Endodermal cell (in vitro differentiated cells): ENCODE measurements at regions not wholly inside any gene's neighbourhood (a gene's known extent, or its start where the extent isn't known, plus 50 kb on each side); places are given as distances from the start of the nearest gene placed in this dataset.

Experiments used
- DNase-seq: peaks from one replicate; pipeline ENCODE4 v3.0.0-alpha.2; 2017
- H3K27ac ChIP-seq: 2 replicates; pipeline ENCODE4 v1.5.1; 2013; ENCODE audit warnings: mild to moderate bottlenecking, low read depth, low read length, moderate library complexity
- H3K27me3 ChIP-seq: 2 replicates; pipeline ENCODE4 v1.6.1; 2013; ENCODE audit warnings: mild to moderate bottlenecking, low read length, moderate library complexity; ENCODE audit not compliant: insufficient read depth, control insufficient read depth, poor library complexity, severe bottlenecking
- H3K36me3 ChIP-seq: 2 replicates; pipeline ENCODE4 v1.7.0; 2013; ENCODE audit warnings: mild to moderate bottlenecking, low read length, moderate library complexity; ENCODE audit not compliant: control insufficient read depth, insufficient read depth
- H3K4me1 ChIP-seq: one replicate; pipeline ENCODE4 v1.7.0; 2013; ENCODE audit warnings: low read length; ENCODE audit not compliant: control insufficient read depth, insufficient read depth
- H3K4me3 ChIP-seq: 2 replicates; pipeline ENCODE4 v1.5.1; 2013; ENCODE audit warnings: mild to moderate bottlenecking, low read length, moderate library complexity
- H3K9ac ChIP-seq: 2 replicates; pipeline ENCODE4 v1.6.1; 2013; ENCODE audit warnings: mild to moderate bottlenecking, low read length, moderate library complexity; ENCODE audit not compliant: poor library complexity, severe bottlenecking; ENCODE audit errors: extremely low read depth
- H3K9me3 ChIP-seq: 2 replicates; pipeline ENCODE4 v1.6.1; 2013; ENCODE audit warnings: mild to moderate bottlenecking, low read length, moderate library complexity; ENCODE audit not compliant: control insufficient read depth
- H3K27ac Mint-ChIP-seq: 2 replicates; pipeline ENCODE4 v1.8.0; 2020; ENCODE audit warnings: mixed read lengths
- H3K27me3 Mint-ChIP-seq: 2 replicates; pipeline ENCODE4 v1.8.0; 2021; ENCODE audit warnings: mild to moderate bottlenecking, mixed read lengths; ENCODE audit not compliant: insufficient read depth
- H3K36me3 Mint-ChIP-seq: 2 replicates; pipeline ENCODE4 v1.8.0; 2020; ENCODE audit warnings: low read depth, mixed read lengths
- H3K4me1 Mint-ChIP-seq: 2 replicates; pipeline ENCODE4 v1.8.0; 2020; ENCODE audit warnings: mixed read lengths
- H3K4me3 Mint-ChIP-seq: 2 replicates; pipeline ENCODE4 v1.8.0; 2020; ENCODE audit warnings: mild to moderate bottlenecking, moderate library complexity, mixed read lengths
- H3K9me3 Mint-ChIP-seq: 2 replicates; pipeline ENCODE4 v1.8.0; 2020; ENCODE audit warnings: mild to moderate bottlenecking, mixed read lengths
- CTCF ChIP-seq: fragments of 200-600 bp; sonication (generic); conservative IDR thresholded peaks from 2 replicates; pipeline ENCODE4 v1.5.0; 2021; ENCODE audit warnings: antibody characterized with exemption, mild to moderate bottlenecking
- WGBS, 2 experiments: methylation state at CpG; one replicate each; pipeline versions ENCODE4 v1.1.5 to v1.1.7; 2013; ENCODE audit warnings: missing lambda C conversion rate in 2 of 2, mixed read lengths in 1 of 2; ENCODE audit not compliant: insufficient coverage in 1 of 2, insufficient read length in 1 of 2; 5-methylcytosine and 5-hydroxymethylcytosine counted together

DNA sequence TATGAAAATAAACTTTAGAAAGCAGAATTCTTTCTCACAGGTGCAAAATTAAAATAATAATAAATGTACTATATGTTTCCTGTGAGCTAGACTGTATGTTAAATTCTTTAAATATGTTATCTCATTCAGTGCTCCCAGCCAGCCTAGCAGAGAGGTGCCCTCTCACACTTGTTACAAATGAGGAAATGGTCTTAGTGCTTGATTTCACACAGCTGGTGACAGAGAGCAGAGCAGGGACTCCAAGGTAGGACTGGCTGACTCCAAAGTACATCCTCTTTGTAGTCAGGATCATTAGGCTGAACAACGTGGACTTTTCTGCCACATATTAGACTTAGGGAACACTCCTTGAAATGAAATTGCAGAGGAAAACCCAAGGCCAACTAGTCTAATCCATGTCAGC is 72.0 kb upstream of the HHIP start:
- Mint-ChIP-seq H3K27ac (no peak overlapping the region), H3K27me3 (no peaks in the 10 kb centered on the region), H3K9me3 (no peaks in the 10 kb centered on the region), H3K36me3 (no peaks in the 10 kb centered on the region), H3K4me3 (no peak overlapping the region), H3K4me1 (peaks cover 22% of the 10 kb centered on the region)
- no peak for TF ChIP-seq CTCF
- 87 to 100% methylated on average over 1 of the region's 1 CpG for WGBS, 2 experiments
- no peaks in the 10 kb centered on the region for H3K27me3 ChIP-seq
- DNase-seq, result no peak
- H3K27ac ChIP-seq, result no peak overlapping the region
- no peak overlapping the region for H3K9ac ChIP-seq
- H3K4me1 ChIP-seq, result no peaks in the 10 kb centered on the region
- H3K9me3 ChIP-seq, result no peaks in the 10 kb centered on the region
- H3K36me3 ChIP-seq, result no peaks in the 10 kb centered on the region
- H3K4me3 ChIP-seq, result no peak overlapping the region

- Histone ChIP-seq H3K9me3 (no peaks in the 10 kb centered on the region), H3K27me3 (no peaks in the 10 kb centered on the region), H3K4me1 (no peaks in the 10 kb centered on the region), H3K9ac (no peak overlapping the region), H3K27ac (no peak overlapping the region), H3K36me3 (no peaks in the 10 kb centered on the region), H3K4me3 (no peak overlapping the region)
- 99 to 100% methylated on average over 1 to 3 of the region's 3 CpGs for WGBS, 2 experiments
- no peak for DNase-seq
- no peak overlapping the region for H3K4me3 Mint-ChIP-seq
- TF ChIP-seq CTCF, result no peak
- H3K27me3 Mint-ChIP-seq, result no peaks in the 10 kb centered on the region
- H3K4me1 Mint-ChIP-seq, result peaks cover 22% of the 10 kb centered on the region
- H3K9me3 Mint-ChIP-seq, result no peaks in the 10 kb centered on the region
- no peaks in the 10 kb centered on the region for H3K36me3 Mint-ChIP-seq
- H3K27ac Mint-ChIP-seq, result no peak overlapping the region
These were observed 71.4 kb upstream of the HHIP start for GRCh38 chr4:144574509-144574908.

GRCh38 chr4:144575181-144575580 is 70.8 kb upstream of the HHIP start:
- DNase-seq, result no peak
- TF ChIP-seq CTCF, result peak; percentile 71
- H3K9ac ChIP-seq, result no peak overlapping the region
- 89 to 92% methylated on average over 2 of the region's 2 CpGs for WGBS, 2 experiments
- H3K4me3 ChIP-seq, result no peak overlapping the region
- no peaks in the 10 kb centered on the region for H3K27me3 Mint-ChIP-seq
- H3K27ac ChIP-seq, result no peak overlapping the region
- no peaks in the 10 kb centered on the region for H3K27me3 ChIP-seq
- peaks cover 16% of the 10 kb centered on the region for H3K4me1 Mint-ChIP-seq
- no peak overlapping the region for H3K27ac Mint-ChIP-seq
- no peaks in the 10 kb centered on the region for H3K36me3 ChIP-seq
- no peaks in the 10 kb centered on the region for H3K4me1 ChIP-seq
- no peaks in the 10 kb centered on the region for H3K36me3 Mint-ChIP-seq
- H3K4me3 Mint-ChIP-seq, result no peak overlapping the region
- H3K9me3 Mint-ChIP-seq, result no peaks in the 10 kb centered on the region
- no peaks in the 10 kb centered on the region for H3K9me3 ChIP-seq
